NT2/D1 (cell line): ENCODE measurements at regions not wholly inside any gene's neighbourhood (a gene's known extent, or its start where the extent isn't known, plus 50 kb on each side); places are given as distances from the start of the nearest gene placed in this dataset.

Source experiments
- SUZ12 ChIP-seq: IDR thresholded peaks from 2 replicates; pipeline ENCODE4 v1.6.1; 2011; ENCODE audit not compliant: insufficient read length, insufficient read depth; ENCODE audit errors: extremely low read depth
- YY1 ChIP-seq: IDR thresholded peaks from 2 replicates; pipeline ENCODE4 v1.6.1; 2011; ENCODE audit not compliant: insufficient read length, insufficient read depth
- ZNF274 ChIP-seq: IDR thresholded peaks from 2 replicates; pipeline ENCODE4 v1.6.1; 2011; ENCODE audit warnings: mild to moderate bottlenecking, low read depth, low read length

- TF ChIP-seq YY1 (no peak), ZNF274 (no peak), SUZ12 (no peak)
Observed at GRCh38 chr10:109393425-109393824, 529.9 kb downstream of the XPNPEP1 start.
